GM10266 (cell line): ENCODE measurements at regions not wholly inside any gene's neighbourhood (a gene's known extent, or its start where the extent isn't known, plus 50 kb on each side); places are given as distances from the start of the nearest gene placed in this dataset.

Experiments
- DNase-seq: peaks from one replicate; pipeline ENCODE4 v3.0.0; 2012; ENCODE audit errors: extremely low spot score
- TF ChIP-seq, protein P1 (sequence below): IDR thresholded peaks from 2 replicates; pipeline ENCODE4 v1.5.1; 2012; ENCODE audit warnings: mild to moderate bottlenecking, low read depth; ENCODE audit not compliant: control insufficient read depth, insufficient read depth; ENCODE audit errors: missing control alignments

DNA sequence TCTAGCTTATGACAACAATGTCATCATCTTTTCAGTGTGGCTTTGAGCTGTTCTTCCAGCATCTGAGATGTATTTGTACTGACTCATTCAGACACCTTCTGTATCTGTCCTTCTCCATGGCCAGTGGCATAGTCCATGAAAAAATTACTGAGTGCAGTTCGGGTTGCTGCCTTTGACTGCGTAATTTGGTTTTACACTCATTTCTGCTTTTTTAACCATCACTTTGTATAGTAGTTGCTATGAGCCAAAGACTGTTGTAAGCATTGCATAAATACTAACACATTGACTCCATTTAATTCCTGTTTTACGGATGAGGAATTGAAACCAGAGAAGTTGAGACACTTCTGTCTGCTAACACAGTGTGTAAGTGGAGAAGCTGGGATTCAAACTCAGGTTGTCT, 190.7 kb upstream of the MID1 start:
- TF ChIP-seq, protein P1, sequence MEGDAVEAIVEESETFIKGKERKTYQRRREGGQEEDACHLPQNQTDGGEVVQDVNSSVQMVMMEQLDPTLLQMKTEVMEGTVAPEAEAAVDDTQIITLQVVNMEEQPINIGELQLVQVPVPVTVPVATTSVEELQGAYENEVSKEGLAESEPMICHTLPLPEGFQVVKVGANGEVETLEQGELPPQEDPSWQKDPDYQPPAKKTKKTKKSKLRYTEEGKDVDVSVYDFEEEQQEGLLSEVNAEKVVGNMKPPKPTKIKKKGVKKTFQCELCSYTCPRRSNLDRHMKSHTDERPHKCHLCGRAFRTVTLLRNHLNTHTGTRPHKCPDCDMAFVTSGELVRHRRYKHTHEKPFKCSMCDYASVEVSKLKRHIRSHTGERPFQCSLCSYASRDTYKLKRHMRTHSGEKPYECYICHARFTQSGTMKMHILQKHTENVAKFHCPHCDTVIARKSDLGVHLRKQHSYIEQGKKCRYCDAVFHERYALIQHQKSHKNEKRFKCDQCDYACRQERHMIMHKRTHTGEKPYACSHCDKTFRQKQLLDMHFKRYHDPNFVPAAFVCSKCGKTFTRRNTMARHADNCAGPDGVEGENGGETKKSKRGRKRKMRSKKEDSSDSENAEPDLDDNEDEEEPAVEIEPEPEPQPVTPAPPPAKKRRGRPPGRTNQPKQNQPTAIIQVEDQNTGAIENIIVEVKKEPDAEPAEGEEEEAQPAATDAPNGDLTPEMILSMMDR: no peak
- DNase-seq: no peak

DNA sequence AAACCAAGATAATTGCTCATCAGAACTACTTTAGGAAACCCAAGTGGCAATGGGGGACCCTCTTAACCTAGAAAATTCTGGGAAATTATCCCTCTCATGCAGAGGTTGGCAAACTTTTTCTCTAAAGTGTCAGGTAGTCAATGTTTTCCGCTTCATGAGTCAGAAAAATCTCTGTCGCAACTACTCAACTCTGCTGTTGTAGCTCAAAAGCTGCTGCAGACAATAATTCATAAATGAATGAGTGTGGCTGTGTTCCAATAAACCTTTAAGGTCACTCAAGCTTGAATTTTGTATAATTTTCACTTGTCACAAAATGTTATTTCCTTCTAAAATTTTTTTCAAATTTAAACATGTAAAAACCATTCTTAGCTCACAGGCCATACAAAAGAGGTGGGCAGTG, 193.4 kb upstream of the MID1 start:
- TF ChIP-seq, protein P1: no peak
- DNase-seq: no peak

- DNase-seq: no peak
- TF ChIP-seq, protein P1: no peak
These were observed 198.3 kb upstream of the MID1 start for GRCh38 chrX:10818651-10819050.

DNA sequence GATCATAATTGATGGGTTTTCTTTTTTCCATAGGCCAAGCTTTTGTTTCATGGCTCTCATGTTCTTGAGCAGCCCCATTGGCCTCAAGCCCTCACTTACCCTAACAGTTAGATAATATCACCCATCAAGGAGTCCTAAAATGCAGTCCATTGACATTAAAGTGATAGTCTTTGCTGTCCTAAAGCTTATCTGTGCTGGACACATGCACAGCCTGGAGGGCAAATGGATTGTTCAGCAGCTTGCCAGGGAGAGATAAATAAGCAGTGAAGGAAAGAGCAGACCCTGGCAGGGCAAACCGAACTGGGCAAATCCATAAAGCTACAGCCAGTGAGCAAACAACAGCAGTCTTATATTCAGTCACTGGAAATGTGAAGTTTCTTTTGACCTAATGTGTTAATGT, 199.6 kb upstream of the MID1 start:
- no peak for DNase-seq

GRCh38 chrX:10821293-10821692, 200.9 kb upstream of the MID1 start:
- DNase-seq: no peak
- TF ChIP-seq, protein P1: no peak

More for the DNA sequence above, 199.6 kb upstream of the MID1 start:
- TF ChIP-seq, protein P1: no peak

DNA sequence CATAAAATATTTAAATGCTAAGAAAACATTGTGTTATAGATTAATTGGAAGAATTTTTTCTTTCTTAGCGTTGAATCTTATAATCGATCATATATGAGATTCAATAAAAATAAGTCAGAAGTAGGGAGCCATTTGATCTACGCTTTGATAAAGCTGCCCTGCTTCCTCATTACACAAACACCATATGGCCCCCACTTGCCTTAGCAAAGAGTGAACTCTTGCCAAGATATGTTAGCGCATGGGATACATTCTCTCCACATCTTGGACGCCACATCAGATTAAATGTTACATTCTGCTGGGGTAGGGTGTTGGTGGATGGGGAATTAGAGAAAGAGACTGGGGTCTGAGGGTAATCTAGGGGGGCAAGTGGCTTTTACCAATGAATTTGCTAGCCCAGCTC, 207.7 kb upstream of the MID1 start:
- DNase-seq: no peak
- TF ChIP-seq, protein P1: no peak

DNA sequence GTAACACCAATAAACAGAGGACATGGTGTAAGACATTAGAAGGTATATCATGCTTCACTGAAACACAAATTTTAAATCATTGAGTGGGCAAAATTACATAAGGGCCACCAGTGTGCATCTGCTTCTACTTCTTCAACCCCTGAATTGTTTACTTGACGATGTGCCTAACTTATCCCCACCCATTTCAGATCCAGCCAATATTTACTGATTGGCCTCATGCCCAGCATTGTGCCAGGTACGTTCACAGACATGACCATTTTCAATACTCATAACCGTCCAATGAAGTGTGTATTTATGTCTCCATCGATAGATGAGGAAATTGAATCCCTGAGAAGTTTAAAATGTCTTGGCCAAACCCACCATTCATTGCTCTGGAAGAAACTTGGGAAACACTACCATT, 208.3 kb upstream of the MID1 start:
- no peak for DNase-seq
- TF ChIP-seq, protein P1: no peak
